ENCODE measurements at regions not wholly inside any gene's neighbourhood (a gene's known extent, or its start where the extent isn't known, plus 50 kb on each side); places are given as distances from the start of the nearest gene placed in this dataset.

GRCh38 chr2:66872081-66872985, 437.4 kb downstream of the MEIS1 start:
- Histone ChIP-seq H3K4me3 (replicated peaks; ENCODE audit: insufficient read depth, low read length) (no peak overlapping the region), H3K27ac (replicated peaks) (no peak overlapping the region)
- no peak for DNase-seq (ENCODE audit: low read depth in 1 of 2, low spot score in 1 of 2)

DNA sequence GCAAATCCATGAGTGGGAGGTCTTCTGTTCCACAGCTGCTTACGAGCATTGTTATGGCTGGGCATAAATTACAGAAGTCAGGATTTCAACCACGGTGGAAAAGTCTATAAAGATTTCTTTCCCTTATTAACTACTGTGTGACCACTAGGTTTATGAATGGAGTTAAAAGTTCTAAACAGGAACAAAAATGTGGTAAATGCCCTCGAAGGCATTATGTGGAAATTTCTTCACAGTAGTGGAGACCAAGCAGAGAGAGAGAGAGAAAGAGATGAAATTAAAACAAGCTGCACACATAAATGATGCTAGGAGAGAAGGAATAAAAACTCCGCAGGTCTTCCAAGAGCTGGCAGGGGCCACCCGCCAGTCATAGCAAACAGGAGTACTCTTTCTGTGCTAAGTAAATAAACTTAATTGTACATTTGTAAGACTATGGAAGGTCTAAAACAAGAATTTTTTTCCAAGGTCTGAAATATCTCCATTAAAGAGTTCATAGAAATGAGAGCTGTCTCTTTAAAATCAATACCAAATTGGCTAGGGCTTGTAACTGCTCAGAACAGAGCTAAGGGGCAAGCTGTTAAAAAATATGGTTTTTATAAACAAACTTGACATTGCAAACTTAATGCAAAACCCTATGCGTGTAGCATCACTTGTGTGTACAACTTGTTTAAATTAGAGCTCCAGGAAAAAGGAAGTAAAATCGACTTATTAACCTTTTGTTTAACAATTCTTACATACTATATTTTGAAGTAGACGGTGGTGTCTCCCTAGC, 438.2 kb downstream of the MEIS1 start:
- Histone ChIP-seq H3K4me3 (replicated peaks; ENCODE audit: insufficient read depth, low read length) (no peak overlapping the region), H3K27ac (replicated peaks) (no peak overlapping the region), H3K27me3 (ENCODE audit: insufficient read depth, poor library complexity, severe bottlenecking) (no peaks in the 10 kb centered on the region)
- TF ChIP-seq CTCF (IDR thresholded peaks at IDR 0.05; ENCODE audit: insufficient read depth, low read length) = no peak
- TF ChIP-seq SPI1 (IDR thresholded peaks at IDR 0.05; ENCODE audit: borderline replicate concordance, low read depth) = no peak
- TF ChIP-seq, protein P1, sequence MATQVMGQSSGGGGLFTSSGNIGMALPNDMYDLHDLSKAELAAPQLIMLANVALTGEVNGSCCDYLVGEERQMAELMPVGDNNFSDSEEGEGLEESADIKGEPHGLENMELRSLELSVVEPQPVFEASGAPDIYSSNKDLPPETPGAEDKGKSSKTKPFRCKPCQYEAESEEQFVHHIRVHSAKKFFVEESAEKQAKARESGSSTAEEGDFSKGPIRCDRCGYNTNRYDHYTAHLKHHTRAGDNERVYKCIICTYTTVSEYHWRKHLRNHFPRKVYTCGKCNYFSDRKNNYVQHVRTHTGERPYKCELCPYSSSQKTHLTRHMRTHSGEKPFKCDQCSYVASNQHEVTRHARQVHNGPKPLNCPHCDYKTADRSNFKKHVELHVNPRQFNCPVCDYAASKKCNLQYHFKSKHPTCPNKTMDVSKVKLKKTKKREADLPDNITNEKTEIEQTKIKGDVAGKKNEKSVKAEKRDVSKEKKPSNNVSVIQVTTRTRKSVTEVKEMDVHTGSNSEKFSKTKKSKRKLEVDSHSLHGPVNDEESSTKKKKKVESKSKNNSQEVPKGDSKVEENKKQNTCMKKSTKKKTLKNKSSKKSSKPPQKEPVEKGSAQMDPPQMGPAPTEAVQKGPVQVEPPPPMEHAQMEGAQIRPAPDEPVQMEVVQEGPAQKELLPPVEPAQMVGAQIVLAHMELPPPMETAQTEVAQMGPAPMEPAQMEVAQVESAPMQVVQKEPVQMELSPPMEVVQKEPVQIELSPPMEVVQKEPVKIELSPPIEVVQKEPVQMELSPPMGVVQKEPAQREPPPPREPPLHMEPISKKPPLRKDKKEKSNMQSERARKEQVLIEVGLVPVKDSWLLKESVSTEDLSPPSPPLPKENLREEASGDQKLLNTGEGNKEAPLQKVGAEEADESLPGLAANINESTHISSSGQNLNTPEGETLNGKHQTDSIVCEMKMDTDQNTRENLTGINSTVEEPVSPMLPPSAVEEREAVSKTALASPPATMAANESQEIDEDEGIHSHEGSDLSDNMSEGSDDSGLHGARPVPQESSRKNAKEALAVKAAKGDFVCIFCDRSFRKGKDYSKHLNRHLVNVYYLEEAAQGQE (IDR thresholded peaks at IDR 0.05; ENCODE audit: insufficient replicate concordance, low read depth) = no peak
- no peak for TF ChIP-seq POLR2AphosphoS5 (IDR thresholded peaks at IDR 0.05; ENCODE audit: low read depth)
- TF ChIP-seq GABPA (IDR thresholded peaks at IDR 0.05; ENCODE audit: low read depth) = no peak
- DNase-seq (ENCODE audit: low read depth in 1 of 2, low spot score in 1 of 2) = no peak

More at GRCh38 chr2:66872081-66872985, 437.4 kb downstream of the MEIS1 start:
- no peaks in the 10 kb centered on the region for H3K27me3 ChIP-seq (ENCODE audit: insufficient read depth, poor library complexity, severe bottlenecking)
- TF ChIP-seq SPI1 (IDR thresholded peaks at IDR 0.05; ENCODE audit: borderline replicate concordance, low read depth) (no peak), GABPA (IDR thresholded peaks at IDR 0.05; ENCODE audit: low read depth) (no peak), CTCF (IDR thresholded peaks at IDR 0.05; ENCODE audit: insufficient read depth, low read length) (no peak), POLR2AphosphoS5 (IDR thresholded peaks at IDR 0.05; ENCODE audit: low read depth) (no peak)
- TF ChIP-seq, protein P1 (IDR thresholded peaks at IDR 0.05; ENCODE audit: insufficient replicate concordance, low read depth) = no peak

DNA sequence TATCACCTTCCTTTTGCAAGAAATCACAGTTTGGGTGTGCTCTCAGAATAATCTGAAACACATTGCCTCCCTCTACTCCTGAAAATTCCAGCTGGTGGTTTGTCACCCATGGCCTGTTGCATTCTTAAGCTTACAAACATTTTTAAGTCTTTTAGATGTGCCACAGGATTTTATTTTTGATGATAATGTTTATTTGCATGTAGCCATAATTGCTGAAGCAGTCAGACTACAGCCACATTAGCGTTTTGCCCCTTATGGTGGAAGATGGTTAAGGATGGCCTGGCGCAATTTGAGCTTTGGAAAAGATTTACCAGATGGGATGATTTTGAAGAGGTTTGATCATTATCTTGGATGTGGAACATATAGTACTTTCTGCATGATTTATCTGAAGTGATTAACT, 439.5 kb downstream of the MEIS1 start:
- Histone ChIP-seq H3K27me3 (ENCODE audit: insufficient read depth, poor library complexity, severe bottlenecking) (no peaks in the 10 kb centered on the region), H3K27ac (replicated peaks) (no peak overlapping the region), H3K4me3 (replicated peaks; ENCODE audit: insufficient read depth, low read length) (no peak overlapping the region)
- TF ChIP-seq, protein P1 (IDR thresholded peaks at IDR 0.05; ENCODE audit: insufficient replicate concordance, low read depth) = no peak
- no peak for DNase-seq (ENCODE audit: low read depth in 1 of 2, low spot score in 1 of 2)
